Left ventricle myocardium inferior (tissue), 1 donor: ENCODE measurements at regions not wholly inside any gene's neighbourhood (a gene's known extent, or its start where the extent isn't known, plus 50 kb on each side); places are given as distances from the start of the nearest gene placed in this dataset.

Source experiments
- DNase-seq: peaks from one replicate; pipeline ENCODE4 v3.0.0-alpha.2; 2020
- H3K27ac ChIP-seq: fragments of 200-600 bp; replicated peaks from 2 replicates; pipeline ENCODE4 v1.8.0; 2021
- H3K27me3 ChIP-seq: fragments of 200-600 bp; 2 replicates; pipeline ENCODE4 v1.8.0; 2021; ENCODE audit warnings: low read depth
- H3K36me3 ChIP-seq: fragments of 200-600 bp; 2 replicates; pipeline ENCODE4 v1.8.0; 2021
- H3K4me1 ChIP-seq: fragments of 200-600 bp; 2 replicates; pipeline ENCODE4 v1.8.0; 2021
- H3K4me3 ChIP-seq: fragments of 200-600 bp; 2 replicates; pipeline ENCODE4 v1.8.0; 2021; ENCODE audit warnings: mild to moderate bottlenecking, moderate library complexity
- H3K9me3 ChIP-seq: fragments of 200-600 bp; replicated peaks from 2 replicates; pipeline ENCODE4 v1.8.0; 2021
- CTCF ChIP-seq: fragments of 200-600 bp; IDR thresholded peaks from 2 replicates; pipeline ENCODE4 v1.8.0; 2021; ENCODE audit warnings: antibody characterized with exemption, mild to moderate bottlenecking, borderline replicate concordance
- intact Hi-C: fragments of 100-400 bp; cut with micrococcal nuclease; formaldehyde crosslinking; loops from one replicate; pipeline ENCODE4 v1.11.0; 2022
- donor health status: DM: no; HTN: yes; CAD: no; lungs with severe emphysema.

- H3K4me3 ChIP-seq = no peak overlapping the region
- no peaks in the 10 kb centered on the region for H3K9me3 ChIP-seq
- DNase-seq = no peak
- no peak overlapping the region for H3K27ac ChIP-seq
- intact Hi-C loops = loop anchor here (10.0 kb wide), 1 partner anchor 121 kb away; no protein-coding TSS in a partner anchor
- no peaks in the 10 kb centered on the region for H3K36me3 ChIP-seq
- no peaks in the 10 kb centered on the region for H3K4me1 ChIP-seq
- TF ChIP-seq CTCF = no peak
- H3K27me3 ChIP-seq = no peaks in the 10 kb centered on the region
These were observed 235.3 kb upstream of the ERBB4 start for GRCh38 chr2:212773808-212774339.

- no peak for DNase-seq
- Histone ChIP-seq H3K27ac (no peak overlapping the region), H3K4me1 (no peaks in the 10 kb centered on the region), H3K36me3 (no peaks in the 10 kb centered on the region), H3K4me3 (no peak overlapping the region), H3K9me3 (no peaks in the 10 kb centered on the region), H3K27me3 (no peaks in the 10 kb centered on the region)
- intact Hi-C loops = loop anchor here (10.0 kb wide), 1 partner anchor 125 kb away; no protein-coding TSS in a partner anchor
- TF ChIP-seq CTCF = no peak
These were observed 231.6 kb upstream of the ERBB4 start for GRCh38 chr2:212770240-212770639.

- Histone ChIP-seq H3K9me3 (no peaks in the 10 kb centered on the region), H3K27ac (no peak overlapping the region), H3K36me3 (no peaks in the 10 kb centered on the region), H3K4me3 (no peak overlapping the region), H3K27me3 (no peaks in the 10 kb centered on the region), H3K4me1 (no peaks in the 10 kb centered on the region)
- no peak for TF ChIP-seq CTCF
- no peak for DNase-seq
- intact Hi-C loops = no loop called here
These were observed 228.3 kb upstream of the ERBB4 start for GRCh38 chr2:212766921-212767320.

- Histone ChIP-seq H3K9me3 (peaks cover 40% of the 10 kb centered on the region), H3K27ac (no peak overlapping the region), H3K4me3 (no peak overlapping the region), H3K4me1 (no peaks in the 10 kb centered on the region), H3K27me3 (no peaks in the 10 kb centered on the region), H3K36me3 (no peaks in the 10 kb centered on the region)
- no peak for DNase-seq
- intact Hi-C loops = no loop called here
- no peak for TF ChIP-seq CTCF
These were observed 214.2 kb upstream of the ERBB4 start for GRCh38 chr2:212752730-212753351.

GRCh38 chr2:212745359-212745758 lies 206.8 kb upstream of the ERBB4 start:
- Histone ChIP-seq H3K27ac (no peak overlapping the region), H3K4me1 (no peaks in the 10 kb centered on the region), H3K9me3 (no peaks in the 10 kb centered on the region), H3K27me3 (no peaks in the 10 kb centered on the region), H3K36me3 (no peaks in the 10 kb centered on the region), H3K4me3 (no peak overlapping the region)
- no peak for DNase-seq
- no peak for TF ChIP-seq CTCF
- intact Hi-C loops = no loop called here
